A204.1 (cell line): ENCODE measurements at regions not wholly inside any gene's neighbourhood (a gene's known extent, or its start where the extent isn't known, plus 50 kb on each side); places are given as distances from the start of the nearest gene placed in this dataset.

Experiments
- FAIRE-seq: peaks from 2 replicates; lab custom pipeline; 2012; peaks lifted over from hg19 to GRCh38; lab: Jason Lieb, UNC

- no peak for FAIRE-seq
These were observed 195.8 kb upstream of the KCNN2 start for GRCh38 chr5:114166081-114166480.

DNA sequence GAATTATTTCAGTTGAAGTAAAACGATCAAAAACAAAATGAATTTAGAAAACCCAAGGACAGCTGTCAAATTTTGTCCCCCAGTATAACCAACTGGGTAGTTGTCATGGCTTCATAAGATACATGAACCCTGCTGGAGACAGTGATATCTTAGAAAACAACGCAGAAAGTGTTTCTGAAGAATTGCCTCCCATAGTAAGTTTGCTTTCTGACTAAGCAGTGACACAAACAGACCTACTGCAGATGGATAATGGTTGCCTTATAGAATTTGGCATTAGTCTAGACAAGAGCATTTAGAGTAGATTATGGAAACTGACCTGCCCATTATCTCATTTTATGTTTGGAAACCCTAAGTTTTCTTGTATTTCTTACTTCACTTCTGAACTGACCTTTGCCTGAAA is 187.7 kb upstream of the KCNN2 start:
- no peak for FAIRE-seq

DNA sequence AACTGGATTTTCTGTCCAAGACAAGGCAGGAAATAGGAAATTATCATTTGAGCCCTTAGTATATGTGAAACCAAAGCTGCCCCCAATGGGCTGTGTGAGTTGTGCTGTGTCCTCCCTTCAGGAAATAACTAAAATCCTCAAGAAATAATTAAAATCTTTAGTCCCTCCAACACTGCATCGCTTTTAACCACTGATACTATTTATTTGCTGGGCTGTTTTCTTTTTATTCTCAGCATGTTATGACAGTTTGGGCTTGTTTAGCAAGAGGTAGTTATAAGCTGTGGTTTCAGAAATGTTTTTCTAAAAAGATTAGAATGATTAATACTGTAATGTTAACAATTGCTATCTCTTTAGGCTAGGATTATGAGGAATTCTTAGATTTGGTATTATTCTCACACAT is 187.0 kb upstream of the KCNN2 start:
- FAIRE-seq = no peak

GRCh38 chr5:114176356-114176755 is 185.5 kb upstream of the KCNN2 start:
- FAIRE-seq = no peak

DNA sequence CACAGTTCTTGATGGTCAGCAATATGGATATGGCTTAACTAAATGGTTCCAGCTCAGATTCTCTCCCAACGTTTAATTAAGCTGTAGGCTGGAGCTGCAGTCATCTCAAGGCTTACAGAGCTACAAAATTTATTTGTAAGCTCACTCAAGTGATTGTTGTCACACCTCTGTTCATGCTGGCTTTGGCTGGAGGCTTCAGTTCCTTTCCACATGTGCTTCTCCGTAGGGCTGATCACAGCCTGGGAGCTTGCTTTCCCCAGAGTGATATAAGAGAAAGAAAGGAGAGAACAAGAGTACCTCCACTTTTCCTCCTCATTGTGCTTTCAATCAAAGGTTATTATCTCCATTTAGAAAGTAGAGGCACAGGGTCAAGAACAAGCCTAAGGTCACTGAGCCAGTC is 182.7 kb upstream of the KCNN2 start:
- no peak for FAIRE-seq

DNA sequence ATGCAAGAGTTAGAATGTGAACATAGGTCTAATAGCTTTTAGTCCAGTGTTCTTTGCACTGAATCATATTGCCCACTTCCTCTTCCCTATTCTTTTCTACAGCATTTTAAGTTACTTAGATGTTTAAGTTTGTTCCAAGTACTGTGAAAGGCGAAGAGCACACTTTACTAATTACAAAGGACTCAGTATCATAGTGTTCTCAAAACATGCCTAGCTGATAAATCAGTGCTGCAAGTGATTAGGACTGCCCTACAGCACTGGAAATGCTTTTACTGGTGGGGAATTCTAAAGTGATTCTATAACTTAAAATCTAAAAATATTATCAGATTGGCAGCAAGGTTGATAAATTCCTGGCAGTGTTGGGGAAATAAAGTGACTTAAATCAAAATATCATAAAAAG is 177.9 kb upstream of the KCNN2 start:
- no peak for FAIRE-seq

DNA sequence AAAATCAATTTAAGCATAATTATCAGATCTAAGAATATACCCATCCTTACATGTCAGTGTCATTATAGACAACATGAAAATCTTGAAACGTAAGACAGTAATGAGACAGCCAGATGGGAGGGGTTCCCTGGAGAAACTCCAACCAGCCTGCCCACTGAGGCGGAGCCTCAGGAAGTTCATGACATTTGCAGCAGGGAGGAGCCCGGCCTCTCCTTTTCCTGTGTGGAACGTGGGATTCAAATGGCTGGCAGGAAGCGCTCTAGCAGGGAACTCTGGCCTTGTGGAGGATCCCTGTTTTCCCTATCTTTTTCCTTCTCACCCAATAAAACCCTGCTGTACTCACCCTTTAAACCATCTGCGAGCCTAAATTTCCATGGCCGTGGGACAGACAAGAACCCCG is 176.6 kb upstream of the KCNN2 start:
- FAIRE-seq = no peak

- FAIRE-seq = no peak
These were observed 170.4 kb upstream of the KCNN2 start for GRCh38 chr5:114191441-114191840.

- FAIRE-seq = no peak
These were observed 169.8 kb upstream of the KCNN2 start for GRCh38 chr5:114192108-114192507.

DNA sequence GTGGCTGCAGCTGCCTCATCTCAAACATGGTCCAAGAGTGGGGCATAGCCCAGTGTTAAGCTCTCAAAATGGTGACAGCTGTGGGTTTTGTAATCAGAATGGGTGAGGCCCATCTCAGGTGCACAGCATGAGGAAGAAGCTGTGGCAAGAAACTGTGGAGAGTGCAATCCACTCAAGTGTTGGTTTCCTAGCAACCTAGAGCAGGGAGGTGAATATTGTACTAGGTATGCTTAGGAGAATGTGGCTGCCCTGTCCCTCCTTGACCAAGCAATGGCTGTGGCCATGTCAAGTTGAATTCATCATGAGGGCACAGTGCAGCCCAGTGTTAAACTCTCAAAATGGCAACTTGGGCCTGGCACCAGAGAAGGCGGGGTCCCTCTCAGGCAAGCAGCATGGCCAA is 160.5 kb upstream of the KCNN2 start:
- no peak for FAIRE-seq

DNA sequence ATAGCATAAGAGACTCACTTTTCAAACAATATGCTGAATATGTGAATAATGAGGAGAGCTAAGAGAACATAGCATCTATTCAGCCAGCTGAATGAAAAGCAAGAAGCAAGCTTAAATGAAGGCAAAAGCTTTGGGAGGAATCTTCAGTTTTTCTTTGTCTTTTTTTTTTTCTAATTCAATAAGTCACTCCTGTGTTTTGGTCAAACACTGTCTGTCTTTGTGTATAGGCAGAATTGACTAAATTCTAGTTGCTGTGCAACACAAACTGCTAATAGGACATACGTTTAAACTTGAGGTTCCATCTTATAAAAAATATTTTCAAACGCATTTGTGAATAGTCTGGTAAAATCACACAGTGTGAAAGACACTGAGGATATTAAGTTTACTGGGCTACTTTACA is 156.9 kb upstream of the KCNN2 start:
- FAIRE-seq = no peak

DNA sequence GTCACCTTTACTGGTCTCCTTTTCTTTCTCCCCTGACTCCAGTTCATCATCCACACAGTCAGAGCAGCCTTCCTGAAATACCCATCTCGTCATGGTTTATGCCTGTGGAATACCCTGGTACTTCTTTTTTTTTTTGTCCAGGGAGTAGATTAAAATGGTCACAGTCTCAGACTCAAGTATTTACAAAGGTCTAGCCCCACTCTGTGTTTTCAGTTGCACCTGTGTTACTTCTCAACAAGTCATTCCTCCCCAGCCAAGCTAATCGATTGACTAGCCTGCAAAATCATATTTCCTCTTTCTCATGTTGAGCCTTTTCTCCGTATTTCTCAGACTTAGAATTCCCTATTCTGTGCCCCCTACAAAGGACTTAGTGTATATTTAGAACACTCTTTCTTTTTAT is 155.2 kb upstream of the KCNN2 start:
- FAIRE-seq = no peak

DNA sequence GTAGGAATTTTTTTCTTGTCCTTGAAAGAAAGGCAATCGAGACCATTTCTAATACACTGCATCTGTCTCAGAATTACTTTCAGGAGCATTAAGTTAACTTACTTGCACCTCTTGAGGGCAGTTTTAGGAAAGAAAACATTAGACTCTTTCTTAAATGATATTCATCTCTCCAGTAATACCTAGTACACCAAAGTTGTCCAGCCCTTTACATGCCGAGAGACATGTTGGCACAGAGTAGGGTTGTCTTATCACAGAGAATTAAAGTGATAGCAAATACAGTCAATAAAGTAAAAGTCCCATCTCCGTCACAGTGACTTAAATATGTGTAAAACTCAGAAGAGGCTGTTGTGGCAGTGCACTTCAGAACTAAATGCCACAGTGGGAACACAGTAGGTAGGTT is 154.3 kb upstream of the KCNN2 start:
- no peak for FAIRE-seq

DNA sequence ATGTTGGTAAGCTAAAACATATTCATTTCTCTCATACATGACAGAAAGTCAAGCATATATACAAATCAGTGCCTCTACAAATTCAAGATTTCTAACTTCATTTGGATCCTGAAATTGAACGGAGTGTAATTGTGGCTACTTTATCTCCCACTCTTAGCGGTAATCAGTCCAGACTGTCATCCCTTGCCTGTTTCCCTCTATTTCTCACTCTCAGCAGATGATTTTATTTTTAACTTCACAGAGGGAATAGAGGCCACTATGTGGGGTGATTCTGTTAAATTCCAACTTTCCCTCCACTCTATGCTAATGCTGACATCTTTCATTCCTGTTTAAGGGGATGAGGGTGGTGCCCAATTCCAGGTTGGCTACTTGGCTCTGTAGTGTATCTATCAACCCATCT is 153.8 kb upstream of the KCNN2 start:
- no peak for FAIRE-seq

DNA sequence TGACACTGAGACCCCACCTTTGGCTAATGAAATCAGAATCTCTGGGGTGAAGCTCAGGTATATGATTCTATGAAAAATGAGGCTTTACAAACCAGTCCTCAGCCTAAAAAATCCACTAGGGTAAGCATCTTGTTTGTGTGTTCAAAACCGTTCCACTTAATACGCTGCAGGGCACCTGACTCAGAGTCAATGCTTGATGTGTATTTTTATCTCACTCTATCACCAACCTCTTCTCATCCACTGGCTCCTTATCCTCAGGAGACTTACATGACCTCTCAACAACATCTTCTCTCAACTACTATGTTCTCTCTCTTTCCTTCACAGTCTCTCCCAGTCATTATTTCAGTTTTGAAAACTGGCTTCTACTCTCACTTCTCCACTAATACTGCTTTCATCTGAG is 153.3 kb upstream of the KCNN2 start:
- FAIRE-seq = no peak

DNA sequence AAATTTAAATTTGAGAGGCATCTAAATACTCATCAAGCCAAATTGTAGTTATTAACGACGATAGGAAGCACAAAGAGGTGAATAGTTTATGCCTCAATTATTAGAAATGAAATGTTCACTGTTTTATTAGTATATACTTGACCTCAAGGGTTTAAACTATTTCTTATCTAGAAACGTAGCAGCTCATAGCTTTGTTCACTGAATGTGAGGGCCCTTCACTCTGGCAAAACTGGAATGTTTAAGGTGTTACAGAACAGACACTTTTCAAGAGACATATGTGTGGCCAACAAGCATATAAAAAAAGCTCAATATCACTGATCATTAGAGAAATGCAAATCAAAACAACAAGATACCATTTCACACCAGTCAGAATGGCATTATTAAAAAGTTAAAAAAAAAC is 151.2 kb upstream of the KCNN2 start:
- no peak for FAIRE-seq

GRCh38 chr5:114221807-114222206 is 140.1 kb upstream of the KCNN2 start:
- FAIRE-seq = no peak

DNA sequence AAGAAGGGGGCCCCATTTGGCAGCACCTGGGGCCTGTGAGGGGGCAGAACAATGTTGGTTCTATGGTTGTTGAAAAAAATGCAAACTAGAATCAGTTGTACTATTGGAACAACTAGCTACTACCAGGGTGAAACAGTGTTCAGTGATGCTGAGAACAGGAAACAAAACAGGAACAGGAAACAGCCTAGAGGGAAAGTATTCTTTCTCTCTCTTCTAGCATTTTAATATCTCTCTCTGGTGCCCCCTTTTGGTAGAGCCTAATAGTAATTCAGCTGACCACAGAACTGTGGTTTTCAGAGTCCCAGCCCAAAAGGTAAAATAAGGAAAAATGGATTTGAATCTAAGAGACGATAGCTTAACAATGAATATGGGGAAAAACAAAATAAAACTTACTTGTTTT is 138.0 kb upstream of the KCNN2 start:
- no peak for FAIRE-seq

DNA sequence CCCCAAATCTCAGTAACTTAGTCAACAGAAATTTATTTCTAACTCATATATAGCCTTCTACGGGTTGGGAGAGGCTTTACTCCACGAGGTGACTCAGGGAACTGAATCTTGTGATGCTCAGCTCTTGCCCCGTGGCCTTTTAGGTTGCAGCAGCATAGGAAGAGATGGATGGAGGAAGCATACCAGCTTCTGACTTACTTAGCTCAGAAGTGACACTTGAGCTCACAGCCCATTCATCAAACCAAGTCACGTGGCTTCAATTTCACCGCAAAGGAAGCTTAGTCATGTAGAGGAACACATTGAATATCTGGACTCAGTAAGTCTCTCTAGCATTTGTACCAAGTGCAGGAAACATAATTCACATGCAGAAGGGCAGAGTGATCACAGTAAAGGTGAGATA is 124.1 kb upstream of the KCNN2 start:
- no peak for FAIRE-seq

- FAIRE-seq = no peak
These were observed 123.0 kb upstream of the KCNN2 start for GRCh38 chr5:114238771-114239313.

DNA sequence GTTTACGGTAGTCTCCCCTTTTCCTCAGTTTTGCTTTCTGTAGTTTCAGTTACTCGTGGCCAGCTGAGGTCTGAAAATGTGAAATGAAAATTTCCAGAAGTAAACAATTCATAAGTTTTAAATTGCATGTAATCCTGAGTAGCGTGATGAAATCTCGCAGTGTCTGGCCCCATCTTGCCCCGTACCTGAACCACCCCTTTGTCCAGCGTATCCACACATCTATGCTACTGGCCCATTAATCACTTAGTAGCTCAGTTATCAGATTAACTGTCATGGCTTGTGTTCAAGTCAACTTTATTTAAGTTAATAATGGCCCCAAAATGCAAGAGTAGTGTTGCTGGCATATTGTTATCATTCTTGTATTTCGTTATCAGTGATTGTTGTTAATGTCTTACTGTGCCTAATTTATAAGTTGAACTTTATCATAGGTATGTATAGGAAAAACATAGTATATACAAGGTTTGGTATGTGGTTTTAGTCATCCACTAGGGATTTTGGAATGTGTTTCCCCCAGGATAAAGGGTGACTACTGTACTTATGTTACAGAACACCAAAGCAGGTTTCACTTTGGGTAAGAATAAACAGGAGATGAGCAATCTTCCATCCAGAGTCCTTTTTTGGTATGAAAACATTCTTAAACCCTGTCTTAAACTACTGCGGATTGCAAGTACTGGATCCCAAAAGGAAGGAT is 118.4 kb upstream of the KCNN2 start:
- no peak for FAIRE-seq

GRCh38 chr5:114243972-114244317 is 117.9 kb upstream of the KCNN2 start:
- FAIRE-seq = no peak

DNA sequence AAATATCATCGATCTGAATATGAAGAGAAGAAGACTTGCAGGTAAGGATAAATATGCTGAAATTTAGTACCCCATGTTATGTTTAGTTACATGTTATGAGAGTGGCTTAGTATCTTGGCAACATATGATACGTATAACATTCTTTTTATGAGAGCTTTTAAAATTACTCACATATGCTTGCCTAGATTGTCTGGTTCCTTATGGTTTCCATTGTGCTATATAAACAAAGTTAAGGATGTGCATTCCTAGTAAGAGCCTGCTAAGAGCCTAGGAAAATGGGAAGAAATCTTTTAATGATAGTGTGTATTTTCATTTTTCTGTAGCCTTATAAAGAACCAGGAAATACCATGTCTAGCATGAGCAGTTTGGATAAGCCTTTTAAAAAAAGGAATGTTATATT is 112.0 kb upstream of the KCNN2 start:
- no peak for FAIRE-seq

GRCh38 chr5:114250536-114250935 is 111.3 kb upstream of the KCNN2 start:
- no peak for FAIRE-seq

DNA sequence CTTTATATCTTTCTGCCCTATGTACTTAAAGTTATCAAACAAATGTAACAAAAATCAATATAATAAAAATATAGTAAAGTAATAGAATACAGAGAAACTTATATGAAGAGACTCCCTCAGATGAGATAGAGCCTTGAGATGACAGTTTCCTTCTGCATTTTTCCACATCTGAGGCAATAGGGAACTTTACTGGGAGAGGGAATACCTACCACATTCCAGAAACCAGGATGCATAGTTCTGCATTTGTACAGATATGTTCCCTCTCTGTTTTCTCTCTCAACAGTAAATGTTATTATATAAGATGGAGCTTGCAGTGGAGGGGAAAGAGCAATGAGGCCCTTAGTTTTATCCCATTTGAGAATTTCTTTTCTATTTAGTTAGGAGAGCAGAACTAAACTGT is 109.6 kb upstream of the KCNN2 start:
- FAIRE-seq = no peak
